ENCODE measurements at regions not wholly inside any gene's neighbourhood (a gene's known extent, or its start where the extent isn't known, plus 50 kb on each side); places are given as distances from the start of the nearest gene placed in this dataset.

GRCh38 chr2:35794796-35795450 lies 560.7 kb upstream of the CRIM1 start:
- no peaks in the 10 kb centered on the region for H3K27me3 ChIP-seq (ENCODE audit: insufficient read depth, poor library complexity, severe bottlenecking)
- TF ChIP-seq GABPA (IDR thresholded peaks at IDR 0.05; ENCODE audit: low read depth) (no peak), REST (IDR thresholded peaks at IDR 0.05; ENCODE audit: insufficient replicate concordance, low read depth) (no peak), CTCF (IDR thresholded peaks at IDR 0.05; ENCODE audit: insufficient read depth, low read length) (no peak), SPI1 (IDR thresholded peaks at IDR 0.05; ENCODE audit: borderline replicate concordance, low read depth) (no peak), POLR2AphosphoS5 (IDR thresholded peaks at IDR 0.05; ENCODE audit: low read depth) (no peak)
- no peak for DNase-seq (ENCODE audit: low read depth in 1 of 2, low spot score in 1 of 2)
- H3K4me3 ChIP-seq (replicated peaks; ENCODE audit: insufficient read depth, low read length) = no peak overlapping the region
- no peak overlapping the region for H3K27ac ChIP-seq (replicated peaks)

- Histone ChIP-seq H3K27me3 (ENCODE audit: insufficient read depth, poor library complexity, severe bottlenecking) (no peaks in the 10 kb centered on the region), H3K27ac (replicated peaks) (no peak overlapping the region), H3K4me3 (replicated peaks; ENCODE audit: insufficient read depth, low read length) (no peak overlapping the region)
- DNase-seq (ENCODE audit: low read depth in 1 of 2, low spot score in 1 of 2) = no peak
- TF ChIP-seq POLR2AphosphoS5 (IDR thresholded peaks at IDR 0.05; ENCODE audit: low read depth) (no peak), SPI1 (IDR thresholded peaks at IDR 0.05; ENCODE audit: borderline replicate concordance, low read depth) (no peak), CTCF (IDR thresholded peaks at IDR 0.05; ENCODE audit: insufficient read depth, low read length) (no peak), GABPA (IDR thresholded peaks at IDR 0.05; ENCODE audit: low read depth) (no peak), REST (IDR thresholded peaks at IDR 0.05; ENCODE audit: insufficient replicate concordance, low read depth) (no peak)
Observed at GRCh38 chr2:35790292-35790691, 565.3 kb upstream of the CRIM1 start.

- Histone ChIP-seq H3K27me3 (ENCODE audit: insufficient read depth, poor library complexity, severe bottlenecking) (no peaks in the 10 kb centered on the region), H3K27ac (replicated peaks) (no peak overlapping the region), H3K4me3 (replicated peaks; ENCODE audit: insufficient read depth, low read length) (no peak overlapping the region)
- no peak for DNase-seq (ENCODE audit: low read depth in 1 of 2, low spot score in 1 of 2)
- TF ChIP-seq REST (IDR thresholded peaks at IDR 0.05; ENCODE audit: insufficient replicate concordance, low read depth) (no peak), GABPA (IDR thresholded peaks at IDR 0.05; ENCODE audit: low read depth) (no peak), CTCF (IDR thresholded peaks at IDR 0.05; ENCODE audit: insufficient read depth, low read length) (no peak), SPI1 (IDR thresholded peaks at IDR 0.05; ENCODE audit: borderline replicate concordance, low read depth) (no peak), POLR2AphosphoS5 (IDR thresholded peaks at IDR 0.05; ENCODE audit: low read depth) (no peak)
Observed at GRCh38 chr2:35788543-35788942, 567.0 kb upstream of the CRIM1 start.

Data from HL-60 (cell line).